ENCODE measurements at regions not wholly inside any gene's neighbourhood (a gene's known extent, or its start where the extent isn't known, plus 50 kb on each side); places are given as distances from the start of the nearest gene placed in this dataset.

GRCh38 chr7:155945670-155946325 lies 133.5 kb upstream of the SHH start:
- TF ChIP-seq CTCF (IDR thresholded peaks at IDR 0.05; ENCODE audit: poor library complexity) (no peak), EZH2 (IDR thresholded peaks at IDR 0.05; ENCODE audit: borderline replicate concordance) (no peak), EZH2phosphoT487 (IDR thresholded peaks at IDR 0.05; ENCODE audit: low read depth, severe bottlenecking, unreplicated experiment) (no peak)

All from hepatocyte (in vitro differentiated cells).